ENCODE measurements at regions not wholly inside any gene's neighbourhood (a gene's known extent, or its start where the extent isn't known, plus 50 kb on each side); places are given as distances from the start of the nearest gene placed in this dataset.
A peak's percentile ranks its signal among the peaks of the same experiment; 100 is the strongest.

- Histone ChIP-seq H3K27me3 (ENCODE audit: control insufficient read depth in 2 of 2, insufficient read depth in 2 of 2, low read length in 2 of 2) (no peaks in the 10 kb centered on the region), H3K4me1 (ENCODE audit: control insufficient read depth in 2 of 2, insufficient read depth in 2 of 2, low read length in 2 of 2) (no peaks in the 10 kb centered on the region), H3K4me3 (ENCODE audit: low read length) (no peak overlapping the region), H3K27ac (ENCODE audit: low read depth, low read length) (no peak overlapping the region), H3K9me3 (ENCODE audit: control insufficient read depth in 2 of 3, low read length in 3 of 3) (no peaks in the 10 kb centered on the region), H3K36me3 (ENCODE audit: control insufficient read depth in 2 of 3, insufficient read depth in 3 of 3, low read length in 3 of 3) (no peaks in the 10 kb centered on the region)
- DNase-seq (no peak), ATAC-seq (no peak)
- Mint-ChIP-seq H3K27me3 (peaks cover 0 to 13% (median 6%) of the 10 kb centered on the region in 5 donors), H3K9me3 (peaks cover 0 to 5% (median 0%) of the 10 kb centered on the region in 11 donors), H3K27ac (no peak overlapping the region), H3K4me3 (no peak overlapping the region), H3K4me1 (no peaks in the 10 kb centered on the region), H3K36me3 (peaks cover 0 to 5% (median 0%) of the 10 kb centered on the region in 5 donors)
- ChIA-PET POLR2A (no interaction called here), CTCF (no interaction called here)
- intact Hi-C loops (cut with micrococcal nuclease): no loop called here
Observed at GRCh38 chr13:38202740-38203139, 146.9 kb upstream of the UFM1 start.

- Mint-ChIP-seq H3K36me3 (no peaks in the 10 kb centered on the region), H3K4me1 (no peaks in the 10 kb centered on the region), H3K27ac (no peak overlapping the region), H3K9me3 (peaks cover 0 to 4% (median 0%) of the 10 kb centered on the region in 11 donors), H3K27me3 (peaks cover 0 to 10% (median 0%) of the 10 kb centered on the region in 5 donors), H3K4me3 (no peak overlapping the region)
- Histone ChIP-seq H3K27me3 (ENCODE audit: control insufficient read depth in 2 of 2, insufficient read depth in 2 of 2, low read length in 2 of 2) (no peaks in the 10 kb centered on the region), H3K9me3 (ENCODE audit: control insufficient read depth in 2 of 3, low read length in 3 of 3) (no peaks in the 10 kb centered on the region), H3K36me3 (ENCODE audit: control insufficient read depth in 2 of 3, insufficient read depth in 3 of 3, low read length in 3 of 3) (no peaks in the 10 kb centered on the region), H3K4me1 (ENCODE audit: control insufficient read depth in 2 of 2, insufficient read depth in 2 of 2, low read length in 2 of 2) (no peaks in the 10 kb centered on the region), H3K27ac (ENCODE audit: low read depth, low read length) (no peak overlapping the region), H3K4me3 (ENCODE audit: low read length) (no peak overlapping the region)
- ATAC-seq (no peak), DNase-seq (no peak)
- CTCF ChIA-PET: no interaction called here
- POLR2A ChIA-PET: no interaction called here
- intact Hi-C loops (cut with micrococcal nuclease): no loop called here
Observed at GRCh38 chr13:38191016-38191415, 158.6 kb upstream of the UFM1 start.

- CTCF ChIA-PET: no interaction called here
- Mint-ChIP-seq H3K4me1 (peaks cover 0 to 25% (median 17%) of the 10 kb centered on the region in 7 donors), H3K36me3 (peaks cover 0 to 9% (median 0%) of the 10 kb centered on the region in 5 donors), H3K27ac (peak overlapping the region in 6 of 9 donors; percentile 2 to 86 (median 29)), H3K4me3 (peak overlapping the region; percentile 21 to 79 (median 61)), H3K9me3 (peaks cover 0 to 2% (median 0%) of the 10 kb centered on the region in 11 donors), H3K27me3 (no peaks in the 10 kb centered on the region)
- no peaks in the 10 kb centered on the region for H3K36me3 ChIP-seq (ENCODE audit: control insufficient read depth in 2 of 3, insufficient read depth in 3 of 3, low read length in 3 of 3)
- no peak overlapping the region for H3K4me3 ChIP-seq (ENCODE audit: low read length)
- H3K4me1 ChIP-seq (ENCODE audit: control insufficient read depth in 2 of 2, insufficient read depth in 2 of 2, low read length in 2 of 2): no peaks in the 10 kb centered on the region
- DNase-seq (no peak), ATAC-seq (no peak)
- H3K9me3 ChIP-seq (ENCODE audit: control insufficient read depth in 2 of 3, low read length in 3 of 3): no peaks in the 10 kb centered on the region
- POLR2A ChIA-PET: no interaction called here
- no peaks in the 10 kb centered on the region for H3K27me3 ChIP-seq (ENCODE audit: control insufficient read depth in 2 of 2, insufficient read depth in 2 of 2, low read length in 2 of 2)
- intact Hi-C loops (cut with micrococcal nuclease): loop anchor here in 1 of 2 donors (5.0 kb wide), 1 partner anchor 172 kb away; no protein-coding TSS in a partner anchor
- H3K27ac ChIP-seq (ENCODE audit: low read depth, low read length): no peak overlapping the region
Observed at GRCh38 chr13:38180670-38181069, 169.0 kb upstream of the UFM1 start.

GRCh38 chr13:38180126-38180525 is 169.5 kb upstream of the UFM1 start:
- POLR2A ChIA-PET: no interaction called here
- no peaks in the 10 kb centered on the region for H3K4me1 ChIP-seq (ENCODE audit: control insufficient read depth in 2 of 2, insufficient read depth in 2 of 2, low read length in 2 of 2)
- Mint-ChIP-seq H3K9me3 (peaks cover 0 to 2% (median 0%) of the 10 kb centered on the region in 11 donors), H3K36me3 (peaks cover 0 to 9% (median 0%) of the 10 kb centered on the region in 5 donors), H3K4me1 (peaks cover 0 to 25% (median 17%) of the 10 kb centered on the region in 7 donors), H3K4me3 (peak overlapping the region in 9 of 10 donors; percentile 51 to 79 (median 62)), H3K27me3 (no peaks in the 10 kb centered on the region), H3K27ac (peak overlapping the region in 4 of 9 donors; percentile 2 to 86 (median 37))
- no peak overlapping the region for H3K4me3 ChIP-seq (ENCODE audit: low read length)
- intact Hi-C loops (cut with micrococcal nuclease): loop anchor here in 1 of 2 donors (5.0 kb wide), 1 partner anchor 172 kb away; no protein-coding TSS in a partner anchor
- H3K27me3 ChIP-seq (ENCODE audit: control insufficient read depth in 2 of 2, insufficient read depth in 2 of 2, low read length in 2 of 2): no peaks in the 10 kb centered on the region
- CTCF ChIA-PET: no interaction called here
- no peak for DNase-seq
- H3K36me3 ChIP-seq (ENCODE audit: control insufficient read depth in 2 of 3, insufficient read depth in 3 of 3, low read length in 3 of 3): no peaks in the 10 kb centered on the region
- H3K27ac ChIP-seq (ENCODE audit: low read depth, low read length): no peak overlapping the region
- no peaks in the 10 kb centered on the region for H3K9me3 ChIP-seq (ENCODE audit: control insufficient read depth in 2 of 3, low read length in 3 of 3)
- ATAC-seq: no peak

GRCh38 chr13:38176664-38177063 is 173.0 kb upstream of the UFM1 start:
- no peaks in the 10 kb centered on the region for H3K9me3 ChIP-seq (ENCODE audit: control insufficient read depth in 2 of 3, low read length in 3 of 3)
- CTCF ChIA-PET: no interaction called here
- DNase-seq (no peak), ATAC-seq (no peak)
- Mint-ChIP-seq H3K27ac (no peak overlapping the region), H3K27me3 (no peaks in the 10 kb centered on the region), H3K4me1 (peaks cover 0 to 20% (median 11%) of the 10 kb centered on the region in 7 donors), H3K4me3 (no peak overlapping the region), H3K9me3 (peaks cover 0 to 7% (median 0%) of the 10 kb centered on the region in 11 donors), H3K36me3 (peaks cover 0 to 6% (median 0%) of the 10 kb centered on the region in 5 donors)
- no peak overlapping the region for H3K4me3 ChIP-seq (ENCODE audit: low read length)
- H3K27ac ChIP-seq (ENCODE audit: low read depth, low read length): no peak overlapping the region
- intact Hi-C loops (cut with micrococcal nuclease): no loop called here
- POLR2A ChIA-PET: no interaction called here
- no peaks in the 10 kb centered on the region for H3K4me1 ChIP-seq (ENCODE audit: control insufficient read depth in 2 of 2, insufficient read depth in 2 of 2, low read length in 2 of 2)
- no peaks in the 10 kb centered on the region for H3K36me3 ChIP-seq (ENCODE audit: control insufficient read depth in 2 of 3, insufficient read depth in 3 of 3, low read length in 3 of 3)
- H3K27me3 ChIP-seq (ENCODE audit: control insufficient read depth in 2 of 2, insufficient read depth in 2 of 2, low read length in 2 of 2): no peaks in the 10 kb centered on the region

GRCh38 chr13:38173403-38173802 is 176.2 kb upstream of the UFM1 start:
- no peaks in the 10 kb centered on the region for H3K9me3 ChIP-seq (ENCODE audit: control insufficient read depth in 2 of 3, low read length in 3 of 3)
- Mint-ChIP-seq H3K4me1 (no peaks in the 10 kb centered on the region), H3K27ac (no peak overlapping the region), H3K27me3 (no peaks in the 10 kb centered on the region), H3K9me3 (peaks cover 0 to 7% (median 0%) of the 10 kb centered on the region in 11 donors), H3K4me3 (no peak overlapping the region), H3K36me3 (no peaks in the 10 kb centered on the region)
- no peak overlapping the region for H3K4me3 ChIP-seq (ENCODE audit: low read length)
- H3K36me3 ChIP-seq (ENCODE audit: control insufficient read depth in 2 of 3, insufficient read depth in 3 of 3, low read length in 3 of 3): no peaks in the 10 kb centered on the region
- no peak overlapping the region for H3K27ac ChIP-seq (ENCODE audit: low read depth, low read length)
- POLR2A ChIA-PET: no interaction called here
- CTCF ChIA-PET: no interaction called here
- no peak for DNase-seq
- intact Hi-C loops (cut with micrococcal nuclease): no loop called here
- H3K27me3 ChIP-seq (ENCODE audit: control insufficient read depth in 2 of 2, insufficient read depth in 2 of 2, low read length in 2 of 2): no peaks in the 10 kb centered on the region
- H3K4me1 ChIP-seq (ENCODE audit: control insufficient read depth in 2 of 2, insufficient read depth in 2 of 2, low read length in 2 of 2): no peaks in the 10 kb centered on the region
- no peak for ATAC-seq

GRCh38 chr13:38167164-38167822 is 182.4 kb upstream of the UFM1 start:
- no peak overlapping the region for H3K27ac ChIP-seq (ENCODE audit: low read depth, low read length)
- intact Hi-C loops (cut with micrococcal nuclease): no loop called here
- POLR2A ChIA-PET: no interaction called here
- H3K4me1 ChIP-seq (ENCODE audit: control insufficient read depth in 2 of 2, insufficient read depth in 2 of 2, low read length in 2 of 2): no peaks in the 10 kb centered on the region
- no peaks in the 10 kb centered on the region for H3K27me3 ChIP-seq (ENCODE audit: control insufficient read depth in 2 of 2, insufficient read depth in 2 of 2, low read length in 2 of 2)
- DNase-seq (no peak), ATAC-seq (no peak)
- H3K4me3 Mint-ChIP-seq: peak overlapping the region in 1 of 10 donors; percentile 12
- H3K27me3 Mint-ChIP-seq: no peaks in the 10 kb centered on the region
- no peak overlapping the region for H3K4me3 ChIP-seq (ENCODE audit: low read length)
- H3K9me3 ChIP-seq (ENCODE audit: control insufficient read depth in 2 of 3, low read length in 3 of 3): no peaks in the 10 kb centered on the region
- peaks cover 0 to 4% (median 0%) of the 10 kb centered on the region in 7 donors for H3K4me1 Mint-ChIP-seq
- H3K27ac Mint-ChIP-seq: no peak overlapping the region
- CTCF ChIA-PET: no interaction called here
- no peaks in the 10 kb centered on the region for H3K36me3 ChIP-seq (ENCODE audit: control insufficient read depth in 2 of 3, insufficient read depth in 3 of 3, low read length in 3 of 3)
- peaks cover 0 to 1% (median 0%) of the 10 kb centered on the region in 11 donors for H3K9me3 Mint-ChIP-seq
- H3K36me3 Mint-ChIP-seq: no peaks in the 10 kb centered on the region

Data from naive thymus-derived CD4-positive, alpha-beta T cell (primary cell).